B cell (primary cell): ENCODE measurements at regions not wholly inside any gene's neighbourhood (a gene's known extent, or its start where the extent isn't known, plus 50 kb on each side); places are given as distances from the start of the nearest gene placed in this dataset.

Experiments
- ATAC-seq: fragments of 200-7000 bp; cut with Tn5 transposase; one replicate; pipeline ENCODE4 v1.10.0; 2021; ENCODE audit warnings: low read depth, mild to moderate bottlenecking, moderate number of reproducible peaks, moderate library complexity
- CTCF ChIA-PET: fragments of 350-600 bp; sonication (Branson Sonifier 250); formaldehyde crosslinking; loops from one replicate; lab custom pipeline; 2021; ENCODE audit warnings: antibody characterized with exemption, inconsistent platforms; lab: Charles Lee
- POLR2A ChIA-PET: fragments of 350-600 bp; sonication (Branson Sonifier 250); formaldehyde crosslinking; loops from one replicate; lab custom pipeline; 2021; ENCODE audit warnings: antibody characterized with exemption; lab: Charles Lee
- DNase-seq: peaks from one replicate; pipeline ENCODE4 v3.0.0; 2013
- H2AFZ ChIP-seq: 2 replicates; pipeline ENCODE4 v1.6.1; 2012; ENCODE audit warnings: mild to moderate bottlenecking, low read depth, low read length; ENCODE audit not compliant: insufficient read depth, poor library complexity, severe bottlenecking
- H3K27ac ChIP-seq, 2 donors: 1 replicate in 1 of 2; 2 replicates in 1 of 2; pipeline ENCODE4 v1.5.1; 2012 to 2013; ENCODE audit warnings: low read length in 2 of 2, mild to moderate bottlenecking in 2 of 2, moderate library complexity in 1 of 2
- H3K27me3 ChIP-seq, 4 experiments: fragments of 200-600 bp in 1 of 4; sonication (generic) in 1 of 4; replicated peaks in 1 of 4; 1 replicate in 2 of 4; 2 replicates in 2 of 4; pipeline versions ENCODE4 v1.6.1 to v1.7.0; 2013 to 2016; ENCODE audit warnings: low read length in 3 of 4, mild to moderate bottlenecking in 2 of 4, mixed read lengths in 1 of 4, moderate library complexity in 1 of 4; ENCODE audit not compliant: insufficient read depth in 4 of 4, control insufficient read depth in 3 of 4; ENCODE audit errors: control extremely low read depth in 1 of 4
- H3K36me3 ChIP-seq, 2 experiments: replicated peaks in 1 of 2; 1 replicate in 1 of 2; 2 replicates in 1 of 2; pipeline versions ENCODE4 v1.6.1 to v1.7.1; 2013; ENCODE audit warnings: low read length in 1 of 2; ENCODE audit not compliant: insufficient read depth in 2 of 2, control insufficient read depth in 1 of 2; ENCODE audit errors: control extremely low read depth in 1 of 2, extremely low read depth in 1 of 2
- H3K4me1 ChIP-seq, 2 donors: fragments of 200-600 bp in 1 of 2; sonication (generic) in 1 of 2; 1 replicate in 1 of 2; 2 replicates in 1 of 2; pipeline versions ENCODE4 v1.5.1 to v1.6.1; 2013 to 2017; ENCODE audit warnings: low read length in 2 of 2; ENCODE audit not compliant: control insufficient read depth in 2 of 2, insufficient read depth in 2 of 2
- H3K4me2 ChIP-seq: replicated peaks from 2 replicates; pipeline ENCODE3; 2012; ENCODE audit warnings: mild to moderate bottlenecking, low read depth, low read length; ENCODE audit not compliant: poor library complexity, severe bottlenecking
- H3K4me3 ChIP-seq, 5 experiments: fragments of 200-600 bp in 1 of 5; sonication (generic) in 1 of 5; 1 replicate in 3 of 5; 2 replicates in 2 of 5; pipeline versions ENCODE4 v1.5.1 to v1.7.0; 2011 to 2016; ENCODE audit warnings: low read length in 4 of 5, mild to moderate bottlenecking in 4 of 5, low read depth in 2 of 5, control low read depth in 1 of 5, moderate library complexity in 1 of 5; ENCODE audit not compliant: insufficient read depth in 1 of 5; ENCODE audit errors: control extremely low read depth in 1 of 5, extremely low read depth in 1 of 5
- H3K79me2 ChIP-seq: fragments of 200-600 bp; sonication (generic); one replicate; pipeline ENCODE4 v1.6.0; 2016; ENCODE audit warnings: low read length; ENCODE audit not compliant: control insufficient read depth, insufficient read depth
- H3K9ac ChIP-seq: fragments of 200-600 bp; sonication (generic); 2 replicates; pipeline ENCODE4 v1.6.1; 2017; ENCODE audit warnings: mild to moderate bottlenecking, low read length, moderate library complexity
- H3K9me3 ChIP-seq, 3 donors: one replicate each; pipeline versions ENCODE4 v1.6.1 to v1.7.1; 2013; ENCODE audit warnings: low read length in 2 of 3; ENCODE audit not compliant: control insufficient read depth in 2 of 3, insufficient read depth in 1 of 3; ENCODE audit errors: control extremely low read depth in 1 of 3
- H4K20me1 ChIP-seq: 2 replicates; pipeline ENCODE4 v1.6.0; 2012; ENCODE audit warnings: mild to moderate bottlenecking, low read length; ENCODE audit not compliant: insufficient read depth, control insufficient read depth, poor library complexity, severe bottlenecking
- H3K27ac Mint-ChIP-seq: one replicate; pipeline ENCODE4 v1.8.0; 2021; ENCODE audit warnings: mixed read lengths
- H3K27me3 Mint-ChIP-seq: one replicate; pipeline ENCODE4 v1.8.0; 2021; ENCODE audit warnings: mixed read lengths
- H3K4me1 Mint-ChIP-seq: one replicate; pipeline ENCODE4 v1.8.0; 2021; ENCODE audit warnings: mixed read lengths
- H3K4me3 Mint-ChIP-seq: one replicate; pipeline ENCODE4 v1.8.0; 2021; ENCODE audit warnings: mixed read lengths
- H3K9me3 Mint-ChIP-seq: one replicate; pipeline ENCODE4 v1.8.0; 2022; ENCODE audit warnings: mixed read lengths; ENCODE audit not compliant: insufficient read depth
- EZH2 ChIP-seq: IDR thresholded peaks from 2 replicates; pipeline ENCODE4 v1.6.1; 2012; ENCODE audit warnings: borderline replicate concordance, low read depth, mild to moderate bottlenecking, moderate library complexity, low read length; ENCODE audit not compliant: insufficient read depth, poor library complexity, severe bottlenecking
- WGBS: methylation state at CpG from one replicate; pipeline ENCODE4 v1.1.5; 2013; ENCODE audit warnings: missing lambda C conversion rate; ENCODE audit not compliant: insufficient coverage; 5-methylcytosine and 5-hydroxymethylcytosine counted together
- intact Hi-C: fragments of 100-400 bp; cut with micrococcal nuclease; formaldehyde crosslinking; loops from one replicate; pipeline ENCODE4 v1.10.0; 2022
- TF ChIP-seq, protein P1 (sequence below): fragments of 200-600 bp; IDR thresholded peaks from one replicate; pipeline ENCODE4 v1.8.0; 2022; ENCODE audit warnings: antibody characterized with exemption, mild to moderate bottlenecking

- WGBS = 80% methylated on average over 1 of the region's 7 CpGs
- no peak overlapping the region for H3K27ac Mint-ChIP-seq
Measured at GRCh38 chrX:69068301-69069085, 96.8 kb downstream of the PJA1 start.

GRCh38 chrX:69067841-69068240, 97.4 kb downstream of the PJA1 start:
- H3K27ac Mint-ChIP-seq = no peak overlapping the region
- TF ChIP-seq, protein P1, sequence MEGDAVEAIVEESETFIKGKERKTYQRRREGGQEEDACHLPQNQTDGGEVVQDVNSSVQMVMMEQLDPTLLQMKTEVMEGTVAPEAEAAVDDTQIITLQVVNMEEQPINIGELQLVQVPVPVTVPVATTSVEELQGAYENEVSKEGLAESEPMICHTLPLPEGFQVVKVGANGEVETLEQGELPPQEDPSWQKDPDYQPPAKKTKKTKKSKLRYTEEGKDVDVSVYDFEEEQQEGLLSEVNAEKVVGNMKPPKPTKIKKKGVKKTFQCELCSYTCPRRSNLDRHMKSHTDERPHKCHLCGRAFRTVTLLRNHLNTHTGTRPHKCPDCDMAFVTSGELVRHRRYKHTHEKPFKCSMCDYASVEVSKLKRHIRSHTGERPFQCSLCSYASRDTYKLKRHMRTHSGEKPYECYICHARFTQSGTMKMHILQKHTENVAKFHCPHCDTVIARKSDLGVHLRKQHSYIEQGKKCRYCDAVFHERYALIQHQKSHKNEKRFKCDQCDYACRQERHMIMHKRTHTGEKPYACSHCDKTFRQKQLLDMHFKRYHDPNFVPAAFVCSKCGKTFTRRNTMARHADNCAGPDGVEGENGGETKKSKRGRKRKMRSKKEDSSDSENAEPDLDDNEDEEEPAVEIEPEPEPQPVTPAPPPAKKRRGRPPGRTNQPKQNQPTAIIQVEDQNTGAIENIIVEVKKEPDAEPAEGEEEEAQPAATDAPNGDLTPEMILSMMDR = no peak
- no peak for TF ChIP-seq EZH2
- H4K20me1 ChIP-seq = no peaks in the 10 kb centered on the region
- no peaks in the 10 kb centered on the region for H3K4me1 ChIP-seq
- no peaks in the 10 kb centered on the region for H3K27me3 ChIP-seq
- H3K4me3 ChIP-seq = no peak overlapping the region
- CTCF ChIA-PET = no interaction called here
- H3K36me3 ChIP-seq = no peaks in the 10 kb centered on the region
- ATAC-seq (no peak), DNase-seq (no peak)
- no peak overlapping the region for H3K4me2 ChIP-seq
- no peaks in the 10 kb centered on the region for H3K9me3 Mint-ChIP-seq
- no peaks in the 10 kb centered on the region for H3K4me1 Mint-ChIP-seq
- H3K79me2 ChIP-seq = no peaks in the 10 kb centered on the region
- peaks cover 0 to 5% (median 0%) of the 10 kb centered on the region in 3 donors for H3K9me3 ChIP-seq
- no peak overlapping the region for H3K9ac ChIP-seq
- POLR2A ChIA-PET = no interaction called here
- H3K27me3 Mint-ChIP-seq = no peaks in the 10 kb centered on the region
- WGBS = no CpG with 5 or more reads among the region's 2 CpGs
- intact Hi-C loops = no loop called here
- H3K4me3 Mint-ChIP-seq = no peak overlapping the region
- no peak overlapping the region for H2AFZ ChIP-seq
- no peak overlapping the region for H3K27ac ChIP-seq

More at GRCh38 chrX:69068301-69069085, 96.8 kb downstream of the PJA1 start:
- Mint-ChIP-seq H3K4me3 (no peak overlapping the region), H3K27me3 (no peaks in the 10 kb centered on the region), H3K4me1 (no peaks in the 10 kb centered on the region), H3K9me3 (no peaks in the 10 kb centered on the region)
- H2AFZ ChIP-seq = no peak overlapping the region
- no peak for TF ChIP-seq EZH2
- TF ChIP-seq, protein P1 = no peak
- H3K9me3 ChIP-seq = peaks cover 0 to 5% (median 0%) of the 10 kb centered on the region in 3 donors
- no peak for DNase-seq
- no peak for ATAC-seq
- ChIA-PET CTCF (no interaction called here), POLR2A (no interaction called here)
- H3K9ac ChIP-seq = no peak overlapping the region
- no peaks in the 10 kb centered on the region for H4K20me1 ChIP-seq
- H3K36me3 ChIP-seq = no peaks in the 10 kb centered on the region
- no peak overlapping the region for H3K4me3 ChIP-seq
- intact Hi-C loops = no loop called here
- H3K4me1 ChIP-seq = no peaks in the 10 kb centered on the region
- no peaks in the 10 kb centered on the region for H3K27me3 ChIP-seq
- H3K4me2 ChIP-seq = no peak overlapping the region
- no peaks in the 10 kb centered on the region for H3K79me2 ChIP-seq
- H3K27ac ChIP-seq = no peak overlapping the region
